ENCODE measurements at regions not wholly inside any gene's neighbourhood (a gene's known extent, or its start where the extent isn't known, plus 50 kb on each side); places are given as distances from the start of the nearest gene placed in this dataset.

DNA sequence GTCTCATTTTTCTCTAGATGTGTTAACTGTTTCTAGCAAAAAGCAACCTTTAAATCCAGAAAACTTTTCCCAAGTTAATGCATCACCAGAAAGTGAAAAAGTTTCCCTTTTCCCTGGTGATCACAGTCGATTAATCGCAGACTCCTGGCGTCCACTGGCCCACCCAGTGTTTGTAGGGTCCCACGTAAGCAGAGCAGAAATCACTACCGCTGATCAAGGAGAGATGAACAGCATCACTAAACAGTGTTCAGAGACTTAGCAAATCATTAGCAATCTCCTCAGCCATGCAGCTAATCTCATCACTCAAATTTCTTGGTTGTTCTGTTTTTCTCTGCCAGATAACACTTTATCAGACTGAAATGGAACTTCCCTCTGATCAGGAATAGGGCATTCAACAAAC is 184.2 kb downstream of the EFNB2 start:
- Mint-ChIP-seq H3K36me3 (ENCODE audit: low read depth) (no peaks in the 10 kb centered on the region), H3K4me3 (no peak overlapping the region), H3K27me3 (peaks cover 37% of the 10 kb centered on the region), H3K4me1 (ENCODE audit: low read depth) (no peaks in the 10 kb centered on the region), H3K9me3 (no peaks in the 10 kb centered on the region), H3K27ac (no peak overlapping the region)
- no peak for DNase-seq

DNA sequence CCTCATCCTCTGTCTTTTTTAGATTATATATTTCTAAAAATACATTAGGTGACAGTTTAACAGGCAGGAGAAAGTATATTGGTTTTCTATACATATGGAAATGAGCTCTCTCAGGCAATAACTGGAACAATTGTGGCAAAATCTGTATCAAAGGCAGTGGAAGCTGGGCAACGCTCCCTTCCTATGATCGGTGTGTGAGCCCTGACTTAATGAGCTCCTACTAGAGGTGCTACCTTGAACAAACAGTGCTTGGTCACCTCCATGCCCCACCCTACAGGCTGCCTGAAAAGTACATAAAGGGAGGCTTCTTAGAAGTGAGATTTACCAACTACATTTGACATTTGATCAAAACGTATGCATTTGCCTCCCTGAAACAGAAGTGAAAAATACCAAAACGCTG is 185.3 kb downstream of the EFNB2 start:
- no peak for DNase-seq
- Mint-ChIP-seq H3K36me3 (ENCODE audit: low read depth) (no peaks in the 10 kb centered on the region), H3K4me3 (no peak overlapping the region), H3K9me3 (no peaks in the 10 kb centered on the region), H3K27me3 (peaks cover 37% of the 10 kb centered on the region), H3K4me1 (ENCODE audit: low read depth) (no peaks in the 10 kb centered on the region), H3K27ac (no peak overlapping the region)

DNA sequence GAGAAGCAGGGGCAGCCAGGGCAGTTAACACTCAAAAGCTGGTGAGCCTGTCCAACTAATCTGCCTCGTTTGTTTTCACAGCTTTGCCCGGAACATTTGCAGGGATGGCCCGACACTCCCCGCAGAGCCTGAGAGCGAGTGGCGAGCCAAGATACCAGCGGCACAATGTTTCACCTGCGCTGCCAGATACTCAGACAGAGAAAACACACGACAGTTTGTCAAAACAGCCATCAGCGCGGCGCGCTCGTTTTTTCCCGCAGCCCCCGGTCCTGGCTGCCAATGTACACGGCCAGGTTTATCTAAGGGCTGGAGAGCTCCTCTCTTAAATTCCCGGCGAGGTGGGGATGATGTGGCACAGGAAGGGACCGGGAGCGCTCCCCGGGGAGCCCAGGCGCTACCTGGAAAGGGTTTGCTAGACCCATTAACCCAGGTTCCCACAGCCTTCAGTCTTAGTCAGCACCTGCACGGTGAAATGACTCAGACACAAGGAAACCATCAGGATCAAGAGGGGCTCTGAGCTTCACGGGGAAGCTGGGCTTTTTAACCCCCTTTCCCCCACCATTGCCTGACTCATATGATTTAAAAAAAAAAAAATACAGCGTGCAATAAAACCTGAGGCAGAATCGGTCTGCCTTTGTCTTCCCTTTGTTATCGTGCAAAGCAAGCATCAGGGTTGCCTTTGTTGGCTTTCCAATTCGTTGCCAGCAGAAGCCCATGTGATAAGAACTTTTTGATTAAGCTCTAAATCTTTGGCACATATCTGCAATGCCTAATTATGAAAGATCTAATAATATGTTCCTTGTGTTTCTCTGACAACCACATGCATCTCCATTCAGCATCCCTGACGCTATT is 186.2 kb downstream of the EFNB2 start:
- H3K9me3 Mint-ChIP-seq = no peaks in the 10 kb centered on the region
- H3K4me1 Mint-ChIP-seq (ENCODE audit: low read depth) = no peaks in the 10 kb centered on the region
- H3K27me3 Mint-ChIP-seq = peaks cover 37% of the 10 kb centered on the region
- H3K27ac Mint-ChIP-seq = no peak overlapping the region
- no peaks in the 10 kb centered on the region for H3K36me3 Mint-ChIP-seq (ENCODE audit: low read depth)
- no peak overlapping the region for H3K4me3 Mint-ChIP-seq
- DNase-seq = no peak

DNA sequence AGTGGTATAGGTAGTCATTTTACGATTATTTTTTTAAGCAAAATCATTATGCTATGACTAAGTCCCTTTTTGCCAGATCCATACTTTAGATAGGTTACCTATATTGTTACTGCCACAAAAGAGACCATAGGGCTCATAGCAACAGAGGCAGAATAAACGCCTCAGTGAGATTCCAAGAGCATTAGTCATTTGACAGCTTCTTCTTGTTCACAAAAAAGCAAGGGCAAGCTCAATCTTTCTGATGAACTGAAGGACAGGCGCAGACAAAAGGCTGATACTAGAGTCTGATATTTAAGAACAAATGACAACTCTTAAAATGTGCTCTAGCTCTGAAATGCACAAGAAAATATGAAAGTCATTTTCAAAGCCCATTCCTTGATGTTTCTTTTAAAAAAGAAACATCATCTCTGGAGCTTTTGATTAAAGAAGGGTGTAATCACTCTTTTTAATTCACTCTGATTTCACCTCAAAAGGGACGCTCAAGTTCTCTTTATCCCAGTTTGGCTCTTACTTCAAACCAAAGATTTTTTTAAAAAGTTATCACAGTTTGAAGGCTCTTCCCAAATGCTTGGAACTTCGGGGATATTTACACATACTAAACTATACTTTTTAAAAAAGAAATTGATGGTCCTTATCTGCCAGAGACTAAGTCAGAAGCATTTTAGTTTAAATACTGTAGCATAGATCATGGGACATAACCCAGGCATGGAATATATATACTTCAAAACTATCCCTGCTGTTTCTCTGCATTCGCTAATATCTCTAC is 187.2 kb downstream of the EFNB2 start:
- Mint-ChIP-seq H3K36me3 (ENCODE audit: low read depth) (no peaks in the 10 kb centered on the region), H3K9me3 (no peaks in the 10 kb centered on the region), H3K27me3 (peaks cover 37% of the 10 kb centered on the region), H3K4me1 (ENCODE audit: low read depth) (no peaks in the 10 kb centered on the region), H3K4me3 (no peak overlapping the region), H3K27ac (no peak overlapping the region)
- no peak for DNase-seq

DNA sequence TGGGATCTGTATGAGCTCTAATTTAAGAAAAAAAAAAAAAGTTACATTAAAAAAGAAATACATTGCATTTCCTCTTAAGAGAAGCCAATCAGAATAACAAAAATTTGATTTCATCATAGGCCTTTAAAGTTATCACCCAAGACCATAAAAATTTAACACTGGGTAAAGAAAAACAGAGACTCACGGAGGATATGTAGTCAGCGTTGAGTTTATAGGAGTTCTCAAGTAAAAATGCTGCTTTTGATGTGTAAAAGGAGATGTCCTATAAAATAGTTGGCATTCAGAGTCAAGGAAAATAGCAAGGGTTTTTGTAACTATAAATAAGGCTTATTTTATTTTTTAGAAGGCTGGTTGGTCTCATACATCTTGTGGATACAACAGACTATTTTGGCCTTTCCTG is 191.1 kb downstream of the EFNB2 start:
- DNase-seq = no peak
- H3K27me3 Mint-ChIP-seq = peaks cover 18% of the 10 kb centered on the region
- H3K36me3 Mint-ChIP-seq (ENCODE audit: low read depth) = no peaks in the 10 kb centered on the region
- no peaks in the 10 kb centered on the region for H3K4me1 Mint-ChIP-seq (ENCODE audit: low read depth)
- no peak overlapping the region for H3K4me3 Mint-ChIP-seq
- no peak overlapping the region for H3K27ac Mint-ChIP-seq
- H3K9me3 Mint-ChIP-seq = peaks cover 12% of the 10 kb centered on the region

DNA sequence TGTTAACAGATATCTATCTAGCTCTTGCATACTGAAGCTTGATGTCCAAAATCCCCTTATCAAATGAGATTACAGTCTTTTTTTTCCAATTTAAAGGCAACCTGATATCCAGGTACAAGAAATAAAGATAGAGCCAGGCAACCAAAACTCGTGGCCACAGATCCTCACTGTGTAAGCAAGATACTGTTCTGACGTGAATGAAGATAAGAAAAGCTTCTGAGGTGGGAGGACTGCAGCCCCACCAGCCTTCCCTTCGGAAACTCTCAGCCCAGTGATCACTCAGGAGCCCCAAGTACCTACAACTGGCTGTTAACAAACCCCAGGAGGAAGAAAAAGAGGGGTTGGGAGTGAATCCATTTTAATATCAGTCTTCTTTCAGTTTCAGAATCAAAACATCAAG is 191.6 kb downstream of the EFNB2 start:
- Mint-ChIP-seq H3K4me1 (ENCODE audit: low read depth) (no peaks in the 10 kb centered on the region), H3K27me3 (peaks cover 13% of the 10 kb centered on the region), H3K27ac (no peak overlapping the region), H3K36me3 (ENCODE audit: low read depth) (no peaks in the 10 kb centered on the region), H3K9me3 (peaks cover 12% of the 10 kb centered on the region), H3K4me3 (no peak overlapping the region)
- DNase-seq = no peak

DNA sequence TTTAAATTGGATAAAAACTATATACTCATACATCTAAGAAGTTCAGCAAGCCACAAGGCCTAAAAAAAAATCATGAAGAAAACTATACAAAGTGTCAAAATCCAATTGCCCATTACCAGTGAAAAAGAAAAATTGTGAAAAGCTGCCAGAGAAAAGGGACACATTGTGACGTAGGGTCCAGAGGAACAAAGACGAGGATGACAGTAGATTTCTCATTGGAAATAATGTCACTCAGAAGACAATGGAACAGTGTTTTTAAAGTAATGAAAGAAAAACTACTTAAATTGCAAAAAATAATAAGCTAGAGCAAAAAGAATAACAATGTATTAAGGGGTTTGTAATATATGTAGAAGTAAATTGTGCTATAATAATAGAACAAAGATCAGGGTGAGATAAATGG is 195.2 kb downstream of the EFNB2 start:
- Mint-ChIP-seq H3K4me1 (ENCODE audit: low read depth) (no peaks in the 10 kb centered on the region), H3K9me3 (peaks cover 12% of the 10 kb centered on the region), H3K4me3 (no peak overlapping the region), H3K27me3 (peaks cover 2% of the 10 kb centered on the region), H3K27ac (no peak overlapping the region), H3K36me3 (ENCODE audit: low read depth) (no peaks in the 10 kb centered on the region)
- DNase-seq = no peak

DNA sequence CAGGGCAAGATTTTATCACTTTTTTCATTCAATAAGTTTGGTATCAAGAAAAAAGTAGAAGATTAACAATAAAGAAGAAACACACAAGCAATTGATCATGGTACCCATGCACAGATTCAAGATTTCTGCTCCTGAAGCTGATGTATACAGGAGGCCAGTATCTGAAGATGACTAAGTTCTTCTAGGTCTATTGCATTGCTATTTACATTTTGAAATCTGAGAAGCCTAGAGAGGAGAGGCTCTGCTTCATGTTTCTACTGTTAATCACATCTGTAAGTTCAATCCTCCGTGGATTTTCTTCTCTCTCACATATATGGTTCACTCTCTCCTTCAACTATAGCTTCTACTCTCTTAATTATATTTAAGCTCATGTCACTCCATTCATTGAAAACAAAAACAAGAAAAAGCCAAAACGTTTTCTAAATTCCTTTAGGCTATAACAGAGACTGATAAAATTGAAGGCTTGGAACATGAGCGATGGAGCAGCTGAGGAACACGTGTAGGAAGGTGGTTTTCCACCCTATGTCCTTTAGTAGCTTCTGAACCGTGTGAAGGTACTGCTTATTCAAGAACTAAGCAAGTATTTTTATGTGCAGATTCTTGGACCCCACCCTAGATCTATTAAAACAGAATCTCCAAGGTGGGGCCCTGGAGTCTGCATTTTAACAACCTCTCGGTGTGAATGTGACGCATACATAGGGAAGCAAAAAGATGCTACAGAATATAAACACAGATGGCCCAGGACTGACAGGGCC is 198.2 kb downstream of the EFNB2 start:
- Mint-ChIP-seq H3K27me3 (peaks cover 2% of the 10 kb centered on the region), H3K36me3 (ENCODE audit: low read depth) (no peaks in the 10 kb centered on the region), H3K4me3 (no peak overlapping the region), H3K9me3 (peaks cover 12% of the 10 kb centered on the region), H3K4me1 (ENCODE audit: low read depth) (no peaks in the 10 kb centered on the region), H3K27ac (no peak overlapping the region)
- DNase-seq = no peak

DNA sequence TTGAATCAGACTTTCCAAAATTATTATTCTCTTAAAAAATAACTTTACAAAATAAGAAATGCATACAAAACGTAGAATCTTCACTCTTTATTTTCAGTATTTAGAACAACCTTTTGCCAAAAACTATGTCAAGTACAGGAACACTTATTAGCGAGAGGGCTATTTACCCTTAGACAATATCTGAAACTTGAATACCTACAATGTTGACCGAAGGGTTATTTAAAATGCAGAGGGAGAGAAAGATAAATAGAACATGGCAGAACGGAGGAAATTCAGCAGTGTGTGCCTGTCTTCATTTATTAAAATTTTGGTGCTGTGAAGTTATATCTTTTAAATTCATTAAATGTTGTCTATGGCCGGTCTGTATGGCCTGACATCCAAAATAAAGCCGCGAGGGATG is 198.8 kb downstream of the EFNB2 start:
- Mint-ChIP-seq H3K27ac (no peak overlapping the region), H3K9me3 (peaks cover 12% of the 10 kb centered on the region), H3K36me3 (ENCODE audit: low read depth) (no peaks in the 10 kb centered on the region), H3K4me3 (no peak overlapping the region), H3K4me1 (ENCODE audit: low read depth) (no peaks in the 10 kb centered on the region), H3K27me3 (peaks cover 2% of the 10 kb centered on the region)
- no peak for DNase-seq

DNA sequence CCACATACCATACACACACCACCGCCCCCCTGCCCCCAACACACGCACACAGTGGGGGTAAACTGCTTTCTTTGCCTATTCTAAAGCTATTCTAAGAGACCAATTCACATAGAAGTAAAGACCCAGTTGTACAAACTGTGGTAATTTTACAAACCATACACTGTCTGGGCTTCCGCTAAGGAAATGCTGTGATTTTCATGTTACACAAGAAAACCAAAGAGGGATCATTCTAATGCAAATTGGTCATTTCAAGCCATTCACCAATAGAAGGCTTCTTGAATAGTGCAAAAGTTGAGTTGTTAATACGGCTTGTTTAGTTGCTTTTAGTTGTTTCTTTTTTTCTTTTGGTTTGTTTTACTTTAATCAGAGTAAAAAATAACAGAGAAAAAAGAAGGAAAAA is 202.8 kb downstream of the EFNB2 start:
- H3K4me1 Mint-ChIP-seq (ENCODE audit: low read depth) = no peaks in the 10 kb centered on the region
- H3K4me3 Mint-ChIP-seq = no peak overlapping the region
- H3K9me3 Mint-ChIP-seq = no peaks in the 10 kb centered on the region
- no peak for DNase-seq
- no peaks in the 10 kb centered on the region for H3K36me3 Mint-ChIP-seq (ENCODE audit: low read depth)
- H3K27me3 Mint-ChIP-seq = peaks cover 5% of the 10 kb centered on the region
- no peak overlapping the region for H3K27ac Mint-ChIP-seq

DNA sequence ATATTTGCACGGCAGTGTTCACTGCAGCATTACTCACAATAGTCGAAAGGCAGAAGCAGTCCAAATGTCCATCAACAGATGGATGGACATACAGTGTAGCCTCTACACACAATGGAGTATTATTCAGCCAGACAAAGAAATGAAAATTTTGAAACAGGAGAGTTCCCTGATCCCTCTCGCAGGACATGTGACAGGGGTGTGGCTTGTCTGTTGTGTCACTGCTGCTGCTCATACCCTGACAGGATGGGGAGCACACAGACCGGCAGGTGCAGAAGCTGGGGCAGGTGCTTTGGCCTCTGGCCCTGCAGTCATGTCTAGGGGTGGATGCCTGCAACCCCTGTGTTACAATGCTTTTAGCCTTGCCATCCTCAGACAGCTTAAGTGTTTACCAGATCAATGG is 204.3 kb downstream of the EFNB2 start:
- H3K9me3 Mint-ChIP-seq = no peaks in the 10 kb centered on the region
- H3K27ac Mint-ChIP-seq = no peak overlapping the region
- no peaks in the 10 kb centered on the region for H3K36me3 Mint-ChIP-seq (ENCODE audit: low read depth)
- DNase-seq = no peak
- H3K4me3 Mint-ChIP-seq = no peak overlapping the region
- H3K4me1 Mint-ChIP-seq (ENCODE audit: low read depth) = no peaks in the 10 kb centered on the region
- peaks cover 5% of the 10 kb centered on the region for H3K27me3 Mint-ChIP-seq

DNA sequence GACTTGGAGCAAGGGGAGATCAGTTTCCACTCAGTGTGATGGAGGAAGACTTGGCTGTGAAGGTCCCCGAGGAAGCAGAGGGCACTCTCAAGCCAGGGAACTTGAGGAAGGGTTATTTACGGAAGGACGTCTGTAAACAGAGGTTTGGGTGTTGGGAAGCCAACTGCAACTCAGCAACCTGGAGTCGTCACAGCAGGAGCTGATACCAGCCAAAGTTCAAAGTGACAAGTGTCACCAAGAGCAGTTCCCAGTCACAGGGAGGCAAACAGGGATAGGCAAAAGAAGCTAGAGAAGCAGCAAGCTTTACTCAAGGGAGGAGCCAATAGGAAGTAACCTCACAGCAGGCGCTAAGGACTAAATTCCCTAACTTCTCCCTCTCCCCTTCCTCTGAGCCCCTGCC is 205.5 kb downstream of the EFNB2 start:
- H3K4me1 Mint-ChIP-seq (ENCODE audit: low read depth) = no peaks in the 10 kb centered on the region

DNA sequence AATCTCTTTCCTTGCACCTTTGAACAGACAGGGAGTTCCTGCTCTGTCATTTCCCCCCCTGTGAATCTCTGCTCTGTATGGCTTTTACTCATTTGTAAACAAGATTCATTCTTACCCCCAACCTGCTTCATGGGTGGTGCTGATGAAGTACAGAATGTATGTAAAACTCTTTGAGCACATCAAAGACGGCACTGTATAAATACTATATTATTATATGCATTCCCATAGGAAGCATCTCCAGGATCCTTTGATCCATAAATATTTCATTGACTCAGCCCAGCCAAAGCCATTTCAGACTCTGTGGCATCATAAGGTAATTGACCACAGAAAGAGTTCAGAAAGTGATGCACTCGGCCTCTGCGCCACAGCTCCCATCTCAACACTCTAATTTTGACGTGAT is 208.7 kb downstream of the EFNB2 start:
- H3K27ac Mint-ChIP-seq = no peak overlapping the region
- H3K4me3 Mint-ChIP-seq = no peak overlapping the region
- DNase-seq = no peak
- H3K4me1 Mint-ChIP-seq (ENCODE audit: low read depth) = no peaks in the 10 kb centered on the region
- peaks cover 3% of the 10 kb centered on the region for H3K27me3 Mint-ChIP-seq
- H3K9me3 Mint-ChIP-seq = peaks cover 11% of the 10 kb centered on the region
- no peaks in the 10 kb centered on the region for H3K36me3 Mint-ChIP-seq (ENCODE audit: low read depth)

More for the DNA sequence above, 205.5 kb downstream of the EFNB2 start:
- Mint-ChIP-seq H3K4me3 (no peak overlapping the region), H3K36me3 (ENCODE audit: low read depth) (no peaks in the 10 kb centered on the region), H3K9me3 (no peaks in the 10 kb centered on the region), H3K27ac (no peak overlapping the region), H3K27me3 (peaks cover 3% of the 10 kb centered on the region)
- no peak for DNase-seq

DNA sequence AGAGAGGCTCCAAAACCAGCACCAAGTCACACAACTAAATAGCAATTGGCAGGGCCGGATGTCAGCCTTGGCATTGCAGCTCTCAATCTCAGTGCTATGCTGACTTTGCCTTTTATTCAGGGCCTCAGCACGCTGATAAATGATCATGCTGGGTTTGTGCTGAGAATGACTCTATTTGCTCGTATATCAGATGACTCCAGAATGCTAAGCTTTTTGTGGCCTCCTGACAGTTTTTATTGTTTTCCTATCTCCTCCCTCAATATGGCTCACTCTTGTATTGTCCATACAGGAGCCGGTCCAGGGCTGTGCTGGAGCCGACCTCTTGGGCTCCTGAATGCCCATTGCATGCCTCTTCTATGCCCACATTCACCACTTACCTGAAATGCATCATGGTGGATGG is 211.0 kb downstream of the EFNB2 start:
- Mint-ChIP-seq H3K36me3 (ENCODE audit: low read depth) (no peaks in the 10 kb centered on the region), H3K9me3 (peaks cover 14% of the 10 kb centered on the region), H3K4me1 (ENCODE audit: low read depth) (no peaks in the 10 kb centered on the region), H3K27me3 (no peaks in the 10 kb centered on the region), H3K4me3 (no peak overlapping the region), H3K27ac (no peak overlapping the region)
- no peak for DNase-seq

DNA sequence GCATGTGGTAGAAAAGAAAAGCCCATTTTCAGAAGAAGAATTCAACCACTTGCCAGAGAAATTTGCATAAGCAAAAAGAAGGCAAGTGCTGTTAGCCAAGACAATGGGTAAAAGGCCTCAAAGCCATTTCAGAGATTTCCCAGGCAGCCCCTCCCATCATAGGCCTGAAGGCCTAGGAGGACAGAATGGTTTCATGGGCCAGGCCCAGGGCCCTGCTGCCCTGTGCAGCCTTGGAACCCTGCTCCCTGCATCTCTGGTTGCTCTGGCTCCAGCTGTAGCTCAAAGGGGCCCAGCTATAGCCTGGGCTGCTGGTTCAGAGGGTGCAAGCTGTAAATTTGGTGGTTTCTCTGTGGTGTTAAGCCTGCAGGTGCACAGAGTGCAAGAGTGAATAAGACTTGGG is 212.8 kb downstream of the EFNB2 start:
- Mint-ChIP-seq H3K4me1 (ENCODE audit: low read depth) (no peaks in the 10 kb centered on the region), H3K4me3 (no peak overlapping the region), H3K9me3 (peaks cover 14% of the 10 kb centered on the region), H3K27me3 (no peaks in the 10 kb centered on the region), H3K27ac (no peak overlapping the region), H3K36me3 (ENCODE audit: low read depth) (no peaks in the 10 kb centered on the region)
- DNase-seq = no peak

Data from activated T-cell treated with anti-CD3 and anti-CD28 coated beads, Interleukin-2, amount 50 U/mL, for 24 hours (primary cell).